ENCODE measurements at regions not wholly inside any gene's neighbourhood (a gene's known extent, or its start where the extent isn't known, plus 50 kb on each side); places are given as distances from the start of the nearest gene placed in this dataset.

DNA sequence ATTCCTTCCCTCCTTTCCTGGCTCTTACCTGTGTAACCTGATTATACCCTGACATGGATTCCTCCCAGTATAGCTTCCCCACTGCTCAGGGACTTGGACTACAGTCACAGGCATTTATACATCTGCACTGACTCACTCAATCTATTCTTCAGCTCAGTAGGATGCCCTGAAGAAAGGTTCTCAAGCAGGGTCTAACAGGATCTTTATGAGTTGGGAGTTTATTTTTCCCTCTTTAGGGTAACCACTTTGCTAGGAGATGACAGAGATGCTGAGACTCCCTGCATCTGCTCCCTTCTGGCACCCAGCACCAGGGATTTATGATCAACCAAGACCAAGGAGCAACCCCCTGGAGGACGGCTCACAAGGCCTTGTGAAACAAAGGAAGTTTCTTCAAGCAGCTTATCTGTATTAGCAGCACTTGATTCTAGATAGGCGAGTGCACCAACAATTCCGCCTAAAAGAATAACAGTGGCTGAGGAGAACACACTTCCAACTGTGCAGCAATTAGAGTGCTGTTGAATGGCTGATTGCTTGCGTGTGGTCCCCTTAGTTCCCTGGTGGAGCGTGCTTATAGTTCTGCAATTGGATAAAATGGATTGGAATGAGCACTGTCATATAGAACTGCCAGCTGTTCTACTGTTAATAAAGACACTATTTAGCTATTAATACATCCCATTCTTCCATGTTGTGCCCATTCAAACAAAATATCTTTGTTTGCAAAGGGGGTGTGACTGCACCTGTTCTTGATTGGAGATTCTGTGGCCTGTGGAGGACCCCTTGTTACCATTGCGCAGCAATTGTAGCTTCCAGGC, 482.6 kb downstream of the ZNF608 start:
- no peaks in the 10 kb centered on the region for H3K9me3 ChIP-seq
- ATAC-seq (no peak), DNase-seq (no peak)
- H3K4me1 ChIP-seq, result peaks cover 0 to 18% of the 10 kb centered on the region in 2 donors
- no peaks in the 10 kb centered on the region for H3K36me3 ChIP-seq
- no peak overlapping the region for H3K4me3 ChIP-seq
- TF ChIP-seq, protein P1, sequence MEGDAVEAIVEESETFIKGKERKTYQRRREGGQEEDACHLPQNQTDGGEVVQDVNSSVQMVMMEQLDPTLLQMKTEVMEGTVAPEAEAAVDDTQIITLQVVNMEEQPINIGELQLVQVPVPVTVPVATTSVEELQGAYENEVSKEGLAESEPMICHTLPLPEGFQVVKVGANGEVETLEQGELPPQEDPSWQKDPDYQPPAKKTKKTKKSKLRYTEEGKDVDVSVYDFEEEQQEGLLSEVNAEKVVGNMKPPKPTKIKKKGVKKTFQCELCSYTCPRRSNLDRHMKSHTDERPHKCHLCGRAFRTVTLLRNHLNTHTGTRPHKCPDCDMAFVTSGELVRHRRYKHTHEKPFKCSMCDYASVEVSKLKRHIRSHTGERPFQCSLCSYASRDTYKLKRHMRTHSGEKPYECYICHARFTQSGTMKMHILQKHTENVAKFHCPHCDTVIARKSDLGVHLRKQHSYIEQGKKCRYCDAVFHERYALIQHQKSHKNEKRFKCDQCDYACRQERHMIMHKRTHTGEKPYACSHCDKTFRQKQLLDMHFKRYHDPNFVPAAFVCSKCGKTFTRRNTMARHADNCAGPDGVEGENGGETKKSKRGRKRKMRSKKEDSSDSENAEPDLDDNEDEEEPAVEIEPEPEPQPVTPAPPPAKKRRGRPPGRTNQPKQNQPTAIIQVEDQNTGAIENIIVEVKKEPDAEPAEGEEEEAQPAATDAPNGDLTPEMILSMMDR (IDR thresholded peaks at IDR 0.05 in 4 of 5, conservative IDR thresholded peaks at IDR 0.05 in 1 of 5), result no peak
- TF ChIP-seq POLR2A (IDR thresholded peaks at IDR 0.05), result no peak
- no peak overlapping the region for H3K27ac ChIP-seq
- in situ Hi-C loops (cut with MboI; ENCODE audit: low sequenced_read_pairs in 4 of 4), result no loop called here
- no peaks in the 10 kb centered on the region for H3K27me3 ChIP-seq
- intact Hi-C loops (cut with DNase I; ENCODE audit: low total_unique reads), result no loop called here

DNA sequence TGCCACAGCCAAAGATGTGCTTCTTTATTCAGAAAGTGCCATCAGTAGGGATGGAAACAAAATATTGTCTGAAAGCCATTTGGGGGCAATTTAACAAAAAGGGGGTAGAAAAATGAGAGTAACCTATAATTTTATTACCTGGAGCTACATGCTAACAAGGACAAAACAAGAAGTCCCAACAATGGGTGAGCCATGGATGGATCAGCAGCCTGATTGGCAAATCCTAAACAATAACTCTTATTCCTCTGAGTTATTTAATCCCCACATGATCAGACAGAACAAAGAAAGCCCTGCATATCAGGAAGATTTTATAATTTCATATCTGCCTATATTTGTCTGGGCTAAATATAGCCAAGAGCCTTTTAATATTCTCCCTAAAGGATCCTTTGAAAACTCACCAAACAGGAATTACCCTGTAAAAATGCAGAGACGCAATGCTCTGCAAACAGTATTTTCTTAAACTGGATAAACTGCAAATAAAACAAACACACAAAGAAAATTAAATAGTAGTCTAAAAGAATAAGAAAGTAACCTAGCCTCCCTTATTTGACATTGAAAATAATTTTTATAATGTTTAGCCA, 483.4 kb downstream of the ZNF608 start:
- H3K4me3 ChIP-seq, result no peak overlapping the region
- no peaks in the 10 kb centered on the region for H3K9me3 ChIP-seq
- DNase-seq (no peak), ATAC-seq (no peak)
- H3K27ac ChIP-seq, result no peak overlapping the region
- peaks cover 0 to 18% of the 10 kb centered on the region in 2 donors for H3K4me1 ChIP-seq
- no peaks in the 10 kb centered on the region for H3K36me3 ChIP-seq
- no peaks in the 10 kb centered on the region for H3K27me3 ChIP-seq
- intact Hi-C loops (cut with DNase I; ENCODE audit: low total_unique reads), result no loop called here
- TF ChIP-seq POLR2A (IDR thresholded peaks at IDR 0.05), result no peak
- TF ChIP-seq, protein P1 (IDR thresholded peaks at IDR 0.05 in 4 of 5, conservative IDR thresholded peaks at IDR 0.05 in 1 of 5), result no peak
- in situ Hi-C loops (cut with MboI; ENCODE audit: low sequenced_read_pairs in 4 of 4), result no loop called here

DNA sequence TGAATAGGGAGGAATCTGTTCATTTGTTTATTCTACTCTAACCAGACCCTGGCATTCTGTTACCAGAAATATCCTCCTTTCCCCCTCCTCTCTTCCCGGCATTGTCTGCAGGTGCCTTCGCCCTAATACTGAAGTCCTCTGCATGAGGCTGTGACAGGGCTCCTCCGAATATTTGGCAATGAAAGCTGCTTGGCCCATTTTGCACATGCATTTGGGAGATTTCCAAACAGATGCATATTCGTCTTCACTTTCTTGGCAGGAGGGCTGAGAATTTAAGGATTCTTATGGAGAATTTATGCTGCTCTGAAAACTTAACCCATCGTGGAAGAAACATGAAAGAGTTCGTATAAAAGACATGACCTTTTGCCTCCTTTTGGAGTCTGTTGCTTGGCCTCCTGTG, 484.0 kb downstream of the ZNF608 start:
- no peak for TF ChIP-seq POLR2A (IDR thresholded peaks at IDR 0.05)
- TF ChIP-seq, protein P1 (IDR thresholded peaks at IDR 0.05 in 4 of 5, conservative IDR thresholded peaks at IDR 0.05 in 1 of 5), result no peak
- Histone ChIP-seq H3K27me3 (no peaks in the 10 kb centered on the region), H3K27ac (no peak overlapping the region), H3K4me3 (no peak overlapping the region), H3K36me3 (no peaks in the 10 kb centered on the region), H3K4me1 (peaks cover 0 to 18% of the 10 kb centered on the region in 2 donors), H3K9me3 (no peaks in the 10 kb centered on the region)
- in situ Hi-C loops (cut with MboI; ENCODE audit: low sequenced_read_pairs in 4 of 4), result no loop called here
- no peak for ATAC-seq
- intact Hi-C loops (cut with DNase I; ENCODE audit: low total_unique reads), result no loop called here
- DNase-seq, result no peak

DNA sequence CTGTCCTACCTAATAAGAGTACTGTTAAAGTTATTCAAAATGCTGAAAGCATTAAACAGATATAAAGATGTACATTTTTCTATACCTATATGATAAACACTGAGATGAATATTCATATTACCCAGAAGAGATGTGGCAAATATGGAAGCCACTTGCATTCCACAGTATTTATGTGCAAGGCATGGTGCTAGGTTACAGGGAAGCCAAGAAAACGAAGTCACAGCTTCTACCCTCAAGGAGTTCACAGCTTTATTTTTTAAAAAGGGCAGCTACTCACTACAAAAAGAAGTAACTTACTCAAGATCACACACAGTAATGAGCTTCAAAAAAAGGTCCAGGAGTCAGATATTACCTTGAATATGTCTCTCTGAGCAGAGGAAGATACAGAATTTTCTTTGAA, 484.6 kb downstream of the ZNF608 start:
- no peak overlapping the region for H3K4me3 ChIP-seq
- H3K27me3 ChIP-seq, result no peaks in the 10 kb centered on the region
- H3K9me3 ChIP-seq, result no peaks in the 10 kb centered on the region
- no peaks in the 10 kb centered on the region for H3K36me3 ChIP-seq
- peaks cover 0 to 18% of the 10 kb centered on the region in 2 donors for H3K4me1 ChIP-seq
- TF ChIP-seq, protein P1 (IDR thresholded peaks at IDR 0.05 in 4 of 5, conservative IDR thresholded peaks at IDR 0.05 in 1 of 5), result no peak
- TF ChIP-seq POLR2A (IDR thresholded peaks at IDR 0.05), result no peak
- in situ Hi-C loops (cut with MboI; ENCODE audit: low sequenced_read_pairs in 4 of 4), result no loop called here
- no peak overlapping the region for H3K27ac ChIP-seq
- no peak for ATAC-seq
- intact Hi-C loops (cut with DNase I; ENCODE audit: low total_unique reads), result no loop called here
- DNase-seq, result no peak

Measured in gastrocnemius medialis (tissue), 4 donors.